Fibroblast of mammary gland (primary cell): ENCODE measurements at regions not wholly inside any gene's neighbourhood (a gene's known extent, or its start where the extent isn't known, plus 50 kb on each side); places are given as distances from the start of the nearest gene placed in this dataset.

Source experiments
- DNase-seq: peaks from one replicate; pipeline ENCODE4 v3.0.0-alpha.2; 2010; ENCODE audit warnings: low read depth
- H3K4me3 ChIP-seq: 2 replicates; pipeline ENCODE4 v1.5.1; 2011; ENCODE audit warnings: low read depth, mild to moderate bottlenecking, low read length, moderate library complexity; ENCODE audit not compliant: control insufficient read depth
- CTCF ChIP-seq: conservative IDR thresholded peaks from 2 replicates; pipeline ENCODE4 v1.5.1; 2011; ENCODE audit warnings: low read depth, low read length, inconsistent platforms; ENCODE audit not compliant: control insufficient read depth, insufficient read depth

DNA sequence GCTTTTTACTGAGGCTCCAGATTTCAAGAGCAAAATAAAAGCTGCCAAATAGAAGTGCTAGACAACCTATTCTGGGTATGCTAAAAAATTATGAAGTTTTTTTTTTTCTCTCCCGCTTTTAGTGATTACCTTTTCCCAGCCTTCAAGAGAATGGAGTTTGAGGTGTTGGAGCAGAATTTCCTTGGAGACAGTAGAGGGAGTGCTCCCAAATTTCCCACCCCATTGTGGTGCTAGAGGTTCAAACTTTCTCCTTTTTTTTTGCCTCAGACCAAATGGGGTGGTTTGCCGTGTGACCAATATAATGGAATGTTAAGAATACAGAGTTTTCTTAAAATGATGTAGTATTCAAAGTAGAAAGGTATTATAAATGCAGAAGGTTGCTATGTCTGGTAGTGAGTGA, 244.2 kb upstream of the RIOK2 start:
- H3K4me3 ChIP-seq, result no peak overlapping the region
- no peak for DNase-seq
- TF ChIP-seq CTCF, result no peak

- no peak for DNase-seq
- no peak for TF ChIP-seq CTCF
- no peak overlapping the region for H3K4me3 ChIP-seq
Observed at GRCh38 chr5:97434021-97434420, 251.0 kb upstream of the RIOK2 start.

DNA sequence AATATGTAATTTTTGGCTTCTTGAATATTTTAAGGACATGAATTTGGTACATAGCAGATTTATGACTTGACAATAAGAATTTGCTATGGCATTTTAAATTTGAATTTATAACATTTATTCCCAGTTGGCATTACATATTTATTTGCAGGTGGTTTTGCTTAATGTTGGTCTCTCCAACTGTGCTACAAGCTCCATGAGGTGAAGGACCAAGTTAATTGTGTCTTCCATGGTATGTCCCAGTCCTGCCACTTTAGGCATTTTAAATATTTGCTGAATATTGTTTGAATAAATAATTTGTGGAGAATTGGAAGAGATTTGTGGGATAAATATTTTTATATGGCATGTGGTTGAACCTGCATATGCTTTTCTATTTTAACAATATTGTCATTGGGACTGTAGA, 253.4 kb upstream of the RIOK2 start:
- TF ChIP-seq CTCF, result no peak
- H3K4me3 ChIP-seq, result no peak overlapping the region
- DNase-seq, result no peak

DNA sequence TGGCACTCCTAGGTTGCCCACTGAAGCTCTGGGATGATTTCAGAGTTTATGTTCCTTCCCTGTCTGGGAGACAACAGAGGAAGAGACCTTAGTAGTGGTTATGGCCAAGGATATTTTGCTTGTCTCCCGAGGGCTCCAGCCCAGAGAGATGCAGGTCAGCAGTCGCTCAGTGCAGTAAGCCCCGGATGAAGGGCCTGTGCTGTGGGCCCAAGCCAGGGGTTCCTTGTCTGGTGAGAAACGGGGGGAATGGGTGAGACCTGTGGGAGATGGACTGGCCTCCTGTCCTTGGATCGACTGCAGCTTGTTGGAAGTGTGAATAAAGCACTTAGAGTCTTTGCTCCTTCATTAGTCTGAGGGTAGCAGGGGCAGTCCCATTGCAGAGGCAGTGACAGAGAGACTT, 260.7 kb upstream of the RIOK2 start:
- H3K4me3 ChIP-seq, result no peak overlapping the region
- DNase-seq, result no peak
- no peak for TF ChIP-seq CTCF

DNA sequence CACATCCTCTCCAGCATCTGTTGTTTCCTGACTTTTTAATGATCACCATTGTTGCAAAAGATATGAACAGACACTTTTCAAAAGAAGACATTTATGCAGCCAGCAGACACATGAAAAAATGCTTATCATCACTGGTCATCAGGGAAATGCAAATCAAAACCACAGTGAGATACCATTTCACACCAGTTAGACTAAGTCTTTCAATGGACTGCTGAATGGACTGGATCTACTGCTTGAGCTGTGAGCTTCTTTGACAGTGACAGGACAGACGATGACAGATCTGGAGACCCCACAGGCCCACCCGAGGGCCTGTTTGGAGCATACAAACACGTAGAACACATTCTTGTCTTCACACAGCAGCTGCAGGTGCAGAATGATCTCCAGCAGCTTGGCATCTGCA, 266.1 kb upstream of the RIOK2 start:
- no peak for TF ChIP-seq CTCF
- DNase-seq, result no peak
- H3K4me3 ChIP-seq, result no peak overlapping the region

DNA sequence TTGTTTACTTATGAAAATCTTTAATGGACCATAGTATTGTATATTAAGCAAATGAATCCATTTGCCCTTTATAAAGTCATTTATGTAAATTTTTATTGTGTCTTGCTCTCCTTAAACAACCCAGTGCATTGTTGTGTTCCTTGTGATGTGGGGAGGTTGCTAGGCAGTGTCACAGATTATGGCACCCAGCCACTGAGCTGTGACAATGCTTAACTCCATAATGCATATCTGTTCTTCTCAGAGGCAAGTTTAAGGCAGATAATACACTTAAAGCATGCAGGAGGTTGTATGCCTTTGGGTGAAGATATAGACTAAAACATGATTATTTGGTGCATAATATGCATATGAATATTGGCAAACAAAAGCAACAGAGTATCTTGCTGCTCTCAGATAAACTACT, 269.6 kb upstream of the RIOK2 start:
- DNase-seq, result no peak
- TF ChIP-seq CTCF, result no peak

DNA sequence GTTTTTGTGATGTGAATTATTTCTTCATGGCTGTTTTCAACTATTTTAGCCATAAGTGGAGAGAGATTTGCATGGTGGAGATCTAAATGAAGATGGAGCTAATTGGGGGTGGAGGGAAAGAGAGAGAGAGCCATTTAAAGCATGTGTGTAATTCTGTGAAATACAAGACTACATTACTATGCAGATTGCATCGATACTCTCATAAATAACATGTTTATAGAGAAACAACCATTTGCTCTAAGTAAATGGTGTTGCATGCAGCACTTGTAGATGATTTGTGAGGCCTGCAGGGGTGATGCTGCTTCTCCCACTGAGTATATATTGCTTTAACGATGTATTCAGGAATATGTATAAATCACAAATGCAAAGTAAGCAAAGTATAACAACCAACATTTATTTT, 270.2 kb upstream of the RIOK2 start:
- TF ChIP-seq CTCF, result no peak
- DNase-seq, result no peak
- no peak overlapping the region for H3K4me3 ChIP-seq

More for the DNA sequence above, 269.6 kb upstream of the RIOK2 start:
- no peak overlapping the region for H3K4me3 ChIP-seq
